ENCODE measurements at regions not wholly inside any gene's neighbourhood (a gene's known extent, or its start where the extent isn't known, plus 50 kb on each side); places are given as distances from the start of the nearest gene placed in this dataset.

DNA sequence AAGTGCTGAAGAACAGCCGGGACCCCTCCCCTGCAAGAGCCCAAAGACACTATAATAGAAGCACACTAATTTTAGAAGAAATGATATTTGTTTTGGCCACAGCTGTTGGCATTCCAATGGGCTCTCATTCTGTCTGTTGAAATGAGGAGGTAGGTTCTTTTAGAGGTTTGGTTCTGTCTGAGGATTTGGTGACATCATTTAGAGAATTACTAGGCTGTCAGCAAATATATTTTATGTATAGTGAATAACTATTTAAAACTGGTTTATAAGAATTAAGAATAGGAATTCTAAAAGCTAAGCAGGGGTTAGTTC, 200.7 kb upstream of the SLC38A2 start:
- TF ChIP-seq, protein P1, sequence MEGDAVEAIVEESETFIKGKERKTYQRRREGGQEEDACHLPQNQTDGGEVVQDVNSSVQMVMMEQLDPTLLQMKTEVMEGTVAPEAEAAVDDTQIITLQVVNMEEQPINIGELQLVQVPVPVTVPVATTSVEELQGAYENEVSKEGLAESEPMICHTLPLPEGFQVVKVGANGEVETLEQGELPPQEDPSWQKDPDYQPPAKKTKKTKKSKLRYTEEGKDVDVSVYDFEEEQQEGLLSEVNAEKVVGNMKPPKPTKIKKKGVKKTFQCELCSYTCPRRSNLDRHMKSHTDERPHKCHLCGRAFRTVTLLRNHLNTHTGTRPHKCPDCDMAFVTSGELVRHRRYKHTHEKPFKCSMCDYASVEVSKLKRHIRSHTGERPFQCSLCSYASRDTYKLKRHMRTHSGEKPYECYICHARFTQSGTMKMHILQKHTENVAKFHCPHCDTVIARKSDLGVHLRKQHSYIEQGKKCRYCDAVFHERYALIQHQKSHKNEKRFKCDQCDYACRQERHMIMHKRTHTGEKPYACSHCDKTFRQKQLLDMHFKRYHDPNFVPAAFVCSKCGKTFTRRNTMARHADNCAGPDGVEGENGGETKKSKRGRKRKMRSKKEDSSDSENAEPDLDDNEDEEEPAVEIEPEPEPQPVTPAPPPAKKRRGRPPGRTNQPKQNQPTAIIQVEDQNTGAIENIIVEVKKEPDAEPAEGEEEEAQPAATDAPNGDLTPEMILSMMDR (conservative IDR thresholded peaks at IDR 0.05), result no peak
- no peak for TF ChIP-seq ZFX (IDR thresholded peaks at IDR 0.05)

Measured in C4-2B (cell line).